OCI-LY7 (cell line): ENCODE measurements at regions not wholly inside any gene's neighbourhood (a gene's known extent, or its start where the extent isn't known, plus 50 kb on each side); places are given as distances from the start of the nearest gene placed in this dataset.

Source experiments
- BruUV-seq: library from RNA; stranded (reverse); fragments of 400-500 nt; replicated peaks from 2 replicates; lab custom pipeline; 2021; lab: Mats Ljungman, UMichigan
- CTCF ChIA-PET: fragments of 300-600 bp; sonication (Branson Sonifier 250); formaldehyde crosslinking; loops from one replicate; lab custom pipeline; 2022; ENCODE audit warnings: antibody characterized with exemption; ENCODE audit not compliant: unreplicated experiment; lab: Charles Lee
- POLR2A ChIA-PET: fragments of 300-600 bp; sonication (Branson Sonifier 250); formaldehyde crosslinking; loops from one replicate; lab custom pipeline; 2022; ENCODE audit warnings: antibody characterized with exemption; lab: Charles Lee
- DNase-seq: peaks from one replicate; pipeline ENCODE4 v3.0.0-alpha.2; 2015; ENCODE audit warnings: low spot score
- H2AFZ ChIP-seq: fragments of 200-600 bp; sonication (generic), shearing (Covaris generic); 2 replicates; pipeline ENCODE4 v1.6.1; 2014; ENCODE audit warnings: mild to moderate bottlenecking, antibody characterized with exemption, low read length, moderate library complexity
- H3K27ac ChIP-seq: fragments of 200-600 bp; sonication (generic); 2 replicates; pipeline ENCODE4 v1.5.1; 2014; ENCODE audit warnings: mixed run types, low read depth, mild to moderate bottlenecking, moderate library complexity, low read length, inconsistent platforms; ENCODE audit not compliant: poor library complexity, severe bottlenecking
- H3K36me3 ChIP-seq: fragments of 200-600 bp; sonication (generic); 2 replicates; pipeline ENCODE4 v1.6.1; 2014; ENCODE audit warnings: mild to moderate bottlenecking, antibody characterized with exemption, low read length, moderate library complexity, mixed read lengths; ENCODE audit not compliant: insufficient read depth
- H3K4me1 ChIP-seq: fragments of 200-600 bp; sonication (generic); 2 replicates; pipeline ENCODE4 v1.5.1; 2014; ENCODE audit warnings: mild to moderate bottlenecking, low read length; ENCODE audit not compliant: insufficient read depth, poor library complexity, severe bottlenecking
- H3K4me2 ChIP-seq: fragments of 200-600 bp; sonication (generic); 2 replicates; pipeline ENCODE4 v1.6.1; 2014; ENCODE audit warnings: mild to moderate bottlenecking, low read length
- H3K4me3 ChIP-seq: fragments of 200-600 bp; sonication (generic); 2 replicates; pipeline ENCODE4 v1.5.1; 2014; ENCODE audit warnings: mild to moderate bottlenecking, low read depth, low read length; ENCODE audit not compliant: poor library complexity, severe bottlenecking
- H3K79me2 ChIP-seq: fragments of 200-600 bp; sonication (generic); 2 replicates; pipeline ENCODE4 v1.6.1; 2016; ENCODE audit warnings: low read depth, mild to moderate bottlenecking, low read length, moderate library complexity, mixed read lengths; ENCODE audit not compliant: insufficient read depth
- H3K9me2 ChIP-seq: fragments of 200-600 bp; sonication (generic); 2 replicates; pipeline ENCODE4 v1.6.1; 2016; ENCODE audit warnings: mild to moderate bottlenecking, low read length, mixed read lengths; ENCODE audit not compliant: insufficient read depth
- H3K9me3 ChIP-seq: fragments of 200-600 bp; sonication (generic); 2 replicates; pipeline ENCODE4 v1.6.1; 2014; ENCODE audit warnings: mild to moderate bottlenecking, mixed run types, low read length, mixed read lengths
- H4K20me1 ChIP-seq: fragments of 200-600 bp; sonication (generic); 2 replicates; pipeline ENCODE4 v1.6.1; 2014; ENCODE audit warnings: mild to moderate bottlenecking, antibody characterized with exemption, low read length, moderate library complexity, mixed read lengths; ENCODE audit not compliant: insufficient read depth
- CTCF ChIP-seq: fragments of 200-600 bp; sonication (generic); conservative IDR thresholded peaks from 2 replicates; pipeline ENCODE4 v1.5.1; 2014; ENCODE audit warnings: mild to moderate bottlenecking, antibody characterized with exemption, low read length, moderate library complexity, mixed read lengths
- EZH2phosphoT487 ChIP-seq: fragments of 200-600 bp; sonication (generic); IDR thresholded peaks from 2 replicates; pipeline ENCODE4 v1.6.1; 2018; ENCODE audit warnings: low read depth, borderline replicate concordance, mild to moderate bottlenecking, mixed run types, antibody characterized with exemption, low read length, moderate library complexity, mixed read lengths
- intact Hi-C: fragments of 100-400 bp; cut with micrococcal nuclease; formaldehyde crosslinking; loops from one replicate; pipeline ENCODE4 v1.10.0; 2022; ENCODE audit not compliant: unreplicated experiment

GRCh38 chr1:61609040-61609439 lies 115.9 kb downstream of the TM2D1 start:
- TF ChIP-seq EZH2phosphoT487 (no peak), CTCF (no peak)
- Histone ChIP-seq H3K4me3 (no peak overlapping the region), H4K20me1 (no peaks in the 10 kb centered on the region), H3K27ac (no peak overlapping the region), H3K4me1 (no peaks in the 10 kb centered on the region), H3K4me2 (no peak overlapping the region), H3K36me3 (no peaks in the 10 kb centered on the region), H2AFZ (no peak overlapping the region), H3K9me2 (no peaks in the 10 kb centered on the region), H3K79me2 (no peaks in the 10 kb centered on the region), H3K9me3 (no peaks in the 10 kb centered on the region)
- BruUV-seq: no TSS peak
- ChIA-PET POLR2A (interaction anchor here (0.5 kb wide), 1 partner anchor 27 kb away, joined by 3 read pairs; no protein-coding TSS in a partner anchor), CTCF (no interaction called here)
- intact Hi-C loops: no loop called here
- no peak for DNase-seq

- intact Hi-C loops: no loop called here
- ChIA-PET CTCF (no interaction called here), POLR2A (interaction anchor here (0.8 kb wide), 1 partner anchor 28 kb away, joined by 3 read pairs; no protein-coding TSS in a partner anchor)
- DNase-seq: no peak
- Histone ChIP-seq H3K79me2 (no peaks in the 10 kb centered on the region), H3K9me3 (no peaks in the 10 kb centered on the region), H3K4me1 (no peaks in the 10 kb centered on the region), H3K27ac (no peak overlapping the region), H3K4me2 (no peak overlapping the region), H3K9me2 (no peaks in the 10 kb centered on the region), H3K4me3 (no peak overlapping the region), H4K20me1 (no peaks in the 10 kb centered on the region), H3K36me3 (no peaks in the 10 kb centered on the region), H2AFZ (no peak overlapping the region)
- no peak for TF ChIP-seq EZH2phosphoT487
- TF ChIP-seq CTCF: no peak
- no TSS peak for BruUV-seq
Observed at GRCh38 chr1:61607448-61607847, 117.5 kb downstream of the TM2D1 start.

GRCh38 chr1:61606448-61607312 lies 118.3 kb downstream of the TM2D1 start:
- Histone ChIP-seq H4K20me1 (no peaks in the 10 kb centered on the region), H3K27ac (no peak overlapping the region), H3K4me1 (no peaks in the 10 kb centered on the region), H3K79me2 (no peaks in the 10 kb centered on the region), H2AFZ (no peak overlapping the region), H3K36me3 (no peaks in the 10 kb centered on the region), H3K4me3 (no peak overlapping the region), H3K9me3 (no peaks in the 10 kb centered on the region), H3K9me2 (no peaks in the 10 kb centered on the region), H3K4me2 (no peak overlapping the region)
- CTCF ChIA-PET: no interaction called here
- no peak for DNase-seq
- POLR2A ChIA-PET: interaction anchor here (0.8 kb wide), 1 partner anchor 29 kb away, joined by 3 read pairs; no protein-coding TSS in a partner anchor
- TF ChIP-seq CTCF (no peak), EZH2phosphoT487 (no peak)
- intact Hi-C loops: no loop called here
- BruUV-seq: no TSS peak
